Natural killer cell (primary cell): ENCODE measurements at regions not wholly inside any gene's neighbourhood (a gene's known extent, or its start where the extent isn't known, plus 50 kb on each side); places are given as distances from the start of the nearest gene placed in this dataset.

ENCODE experiments used
- ATAC-seq, 3 donors: fragments of 150-1000 bp in 2 of 3; fragments of 200-7000 bp in 1 of 3; cut with Tn5 transposase; 1 replicate in 1 of 3; 2 replicates in 2 of 3; pipeline ENCODE4 v1.10.0; 2021; ENCODE audit warnings: mild to moderate bottlenecking in 2 of 3, moderate library complexity in 2 of 3
- DNase-seq, 2 donors: peaks; one replicate each; pipeline versions ENCODE4 v3.0.0 to v3.0.0-alpha.2; 2013 to 2021; ENCODE audit warnings: mixed read lengths in 1 of 2
- H3K27ac ChIP-seq: one replicate; pipeline ENCODE4 v1.5.1; 2013; ENCODE audit warnings: mild to moderate bottlenecking, low read length
- H3K27me3 ChIP-seq: one replicate; pipeline ENCODE4 v1.6.1; 2013; ENCODE audit warnings: low read length; ENCODE audit not compliant: control insufficient read depth, insufficient read depth
- H3K36me3 ChIP-seq: one replicate; pipeline ENCODE4 v1.6.1; 2013; ENCODE audit warnings: low read length; ENCODE audit not compliant: control insufficient read depth, insufficient read depth
- H3K4me1 ChIP-seq: one replicate; pipeline ENCODE4 v1.6.1; 2013; ENCODE audit warnings: low read length; ENCODE audit not compliant: control insufficient read depth, insufficient read depth
- H3K4me3 ChIP-seq: one replicate; pipeline ENCODE4 v1.5.1; 2013; ENCODE audit warnings: low read length
- H3K9me3 ChIP-seq: one replicate; pipeline ENCODE4 v1.6.1; 2013; ENCODE audit warnings: low read length; ENCODE audit not compliant: control insufficient read depth, insufficient read depth
- H3K27ac Mint-ChIP-seq, 2 donors: one replicate each; pipeline ENCODE4 v1.8.0; 2022; ENCODE audit warnings: mild to moderate bottlenecking in 2 of 2, mixed read lengths in 2 of 2, moderate library complexity in 1 of 2
- H3K27me3 Mint-ChIP-seq, 2 donors: one replicate each; pipeline ENCODE4 v1.8.0; 2022; ENCODE audit warnings: low read depth in 2 of 2, mixed read lengths in 2 of 2
- H3K36me3 Mint-ChIP-seq: one replicate; pipeline ENCODE4 v1.8.0; 2022; ENCODE audit warnings: mixed read lengths
- H3K4me1 Mint-ChIP-seq, 2 donors: one replicate each; pipeline ENCODE4 v1.8.0; 2022; ENCODE audit warnings: mixed read lengths in 2 of 2
- H3K4me3 Mint-ChIP-seq: one replicate; pipeline ENCODE4 v1.8.0; 2022; ENCODE audit warnings: mild to moderate bottlenecking, moderate library complexity, mixed read lengths
- H3K9me3 Mint-ChIP-seq, 2 donors: one replicate each; pipeline ENCODE4 v1.8.0; 2022; ENCODE audit warnings: mixed read lengths in 2 of 2
- CTCF ChIP-seq: fragments of 200-600 bp; IDR thresholded peaks from one replicate; pipeline ENCODE4 v1.8.0; 2022; ENCODE audit warnings: antibody characterized with exemption
- WGBS: methylation state at CpG from one replicate; pipeline ENCODE4 v1.1.7; 2013; ENCODE audit warnings: missing lambda C conversion rate; ENCODE audit not compliant: insufficient coverage; 5-methylcytosine and 5-hydroxymethylcytosine counted together
- intact Hi-C: fragments of 100-400 bp; cut with micrococcal nuclease; formaldehyde crosslinking; loops from one replicate; pipeline ENCODE4 v1.14.2; 2022

- no peak for DNase-seq
- no peak for TF ChIP-seq CTCF
- Histone ChIP-seq H3K4me3 (no peak overlapping the region), H3K9me3 (no peaks in the 10 kb centered on the region), H3K27me3 (no peaks in the 10 kb centered on the region), H3K27ac (no peak overlapping the region), H3K4me1 (no peaks in the 10 kb centered on the region), H3K36me3 (no peaks in the 10 kb centered on the region)
- no peak overlapping the region for H3K27ac Mint-ChIP-seq
- H3K27me3 Mint-ChIP-seq: peaks cover 0 to 2% of the 10 kb centered on the region in 2 donors
- H3K4me3 Mint-ChIP-seq: no peak overlapping the region
- ATAC-seq: no peak
- intact Hi-C loops: no loop called here
- no peaks in the 10 kb centered on the region for H3K36me3 Mint-ChIP-seq
- 88% methylated on average over 4 of the region's 4 CpGs for WGBS
- H3K4me1 Mint-ChIP-seq: no peaks in the 10 kb centered on the region
- H3K9me3 Mint-ChIP-seq: no peaks in the 10 kb centered on the region
Measured at GRCh38 chr5:82521431-82522051, 243.4 kb upstream of the RPS23 start.

GRCh38 chr5:82519558-82519957 lies 241.4 kb upstream of the RPS23 start:
- ATAC-seq: no peak

GRCh38 chr5:82517544-82518075 lies 239.5 kb upstream of the RPS23 start:
- Histone ChIP-seq H3K27me3 (no peaks in the 10 kb centered on the region), H3K27ac (no peak overlapping the region), H3K4me1 (no peaks in the 10 kb centered on the region), H3K4me3 (no peak overlapping the region), H3K36me3 (no peaks in the 10 kb centered on the region), H3K9me3 (no peaks in the 10 kb centered on the region)
- Mint-ChIP-seq H3K4me1 (no peaks in the 10 kb centered on the region), H3K9me3 (no peaks in the 10 kb centered on the region), H3K27me3 (peaks cover 0 to 4% of the 10 kb centered on the region in 2 donors), H3K27ac (no peak overlapping the region), H3K36me3 (no peaks in the 10 kb centered on the region), H3K4me3 (no peak overlapping the region)
- intact Hi-C loops: no loop called here
- ATAC-seq (no peak), DNase-seq (no peak)
- 96% methylated on average over 3 of the region's 4 CpGs for WGBS
- no peak for TF ChIP-seq CTCF

More at GRCh38 chr5:82519558-82519957, 241.4 kb upstream of the RPS23 start:
- Histone ChIP-seq H3K4me1 (no peaks in the 10 kb centered on the region), H3K27me3 (no peaks in the 10 kb centered on the region), H3K4me3 (no peak overlapping the region), H3K9me3 (no peaks in the 10 kb centered on the region), H3K27ac (no peak overlapping the region), H3K36me3 (no peaks in the 10 kb centered on the region)
- intact Hi-C loops: no loop called here
- H3K27ac Mint-ChIP-seq: no peak overlapping the region
- H3K36me3 Mint-ChIP-seq: no peaks in the 10 kb centered on the region
- no peaks in the 10 kb centered on the region for H3K9me3 Mint-ChIP-seq
- TF ChIP-seq CTCF: no peak
- H3K4me3 Mint-ChIP-seq: no peak overlapping the region
- peaks cover 0 to 2% of the 10 kb centered on the region in 2 donors for H3K27me3 Mint-ChIP-seq
- no peaks in the 10 kb centered on the region for H3K4me1 Mint-ChIP-seq
- 89% methylated on average over 2 of the region's 3 CpGs for WGBS
- no peak for DNase-seq

GRCh38 chr5:82513738-82514137 lies 235.6 kb upstream of the RPS23 start:
- no peaks in the 10 kb centered on the region for H3K4me1 Mint-ChIP-seq
- H3K27me3 Mint-ChIP-seq: peaks cover 0 to 2% of the 10 kb centered on the region in 2 donors
- no peak overlapping the region for H3K27ac Mint-ChIP-seq
- DNase-seq: no peak
- intact Hi-C loops: no loop called here
- Histone ChIP-seq H3K27me3 (no peaks in the 10 kb centered on the region), H3K4me1 (no peaks in the 10 kb centered on the region), H3K36me3 (no peaks in the 10 kb centered on the region), H3K9me3 (no peaks in the 10 kb centered on the region), H3K4me3 (no peak overlapping the region), H3K27ac (no peak overlapping the region)
- ATAC-seq: no peak
- WGBS: 85% methylated on average over 5 of the region's 5 CpGs
- no peaks in the 10 kb centered on the region for H3K36me3 Mint-ChIP-seq
- H3K9me3 Mint-ChIP-seq: no peaks in the 10 kb centered on the region
- TF ChIP-seq CTCF: no peak
- no peak overlapping the region for H3K4me3 Mint-ChIP-seq
